ENCODE measurements at regions not wholly inside any gene's neighbourhood (a gene's known extent, or its start where the extent isn't known, plus 50 kb on each side); places are given as distances from the start of the nearest gene placed in this dataset.

- intact Hi-C loops (cut with DNase I; ENCODE audit: low total_unique reads) (no loop called here), in situ Hi-C loops (cut with MboI; ENCODE audit: low pct_ligation_motif_present in 1 of 4, low pct_unique_long_range_greater_than_20kb in 1 of 4, low sequenced_read_pairs in 3 of 4) (no loop called here)
- TF ChIP-seq POLR2AphosphoS5 (IDR thresholded peaks at IDR 0.05), result no peak
- TF ChIP-seq POLR2A (IDR thresholded peaks at IDR 0.05), result no peak
- TF ChIP-seq CTCF (IDR thresholded peaks at IDR 0.05), result no peak
- no peak for TF ChIP-seq EP300 (IDR thresholded peaks at IDR 0.05; ENCODE audit: low read depth)
- no peaks in the 10 kb centered on the region for H3K36me3 ChIP-seq
- H3K27me3 ChIP-seq, result no peaks in the 10 kb centered on the region
- no peak for DNase-seq
- no peak overlapping the region for H3K4me3 ChIP-seq
- no peaks in the 10 kb centered on the region for H3K4me1 ChIP-seq
- H3K27ac ChIP-seq, result no peak overlapping the region
- H3K9me3 ChIP-seq, result no peaks in the 10 kb centered on the region
- WGBS, 2 donors (ENCODE audit: low coverage in 1 of 2), result 29 to 36% methylated on average over 1 of the region's 1 CpG
Measured at GRCh38 chr4:16952896-16953630, 54.6 kb upstream of the LDB2 start.

GRCh38 chr4:16952462-16952871 is 54.0 kb upstream of the LDB2 start:
- no peak for DNase-seq
- H3K9me3 ChIP-seq, result no peaks in the 10 kb centered on the region
- H3K27ac ChIP-seq, result no peak overlapping the region
- no peak overlapping the region for H3K4me3 ChIP-seq
- TF ChIP-seq EP300 (IDR thresholded peaks at IDR 0.05; ENCODE audit: low read depth) (no peak), POLR2A (IDR thresholded peaks at IDR 0.05) (no peak), CTCF (IDR thresholded peaks at IDR 0.05) (no peak), POLR2AphosphoS5 (IDR thresholded peaks at IDR 0.05) (no peak)
- H3K36me3 ChIP-seq, result no peaks in the 10 kb centered on the region
- in situ Hi-C loops (cut with MboI; ENCODE audit: low pct_ligation_motif_present in 1 of 4, low pct_unique_long_range_greater_than_20kb in 1 of 4, low sequenced_read_pairs in 3 of 4) (no loop called here), intact Hi-C loops (cut with DNase I; ENCODE audit: low total_unique reads) (no loop called here)
- no peaks in the 10 kb centered on the region for H3K27me3 ChIP-seq
- no peaks in the 10 kb centered on the region for H3K4me1 ChIP-seq
- 48 to 58% methylated on average over 3 to 8 of the region's 8 CpGs for WGBS, 2 donors (ENCODE audit: low coverage in 1 of 2)

Small RNA genes in the stretch of these regions (small RNA-seq; reads per million reads assigned to genes)
- gene MTND5P4 (0 reads per million in 4 donors), gene SNORA75B (0 reads per million in 4 donors)
